ENCODE measurements at regions not wholly inside any gene's neighbourhood (a gene's known extent, or its start where the extent isn't known, plus 50 kb on each side); places are given as distances from the start of the nearest gene placed in this dataset.

DNA sequence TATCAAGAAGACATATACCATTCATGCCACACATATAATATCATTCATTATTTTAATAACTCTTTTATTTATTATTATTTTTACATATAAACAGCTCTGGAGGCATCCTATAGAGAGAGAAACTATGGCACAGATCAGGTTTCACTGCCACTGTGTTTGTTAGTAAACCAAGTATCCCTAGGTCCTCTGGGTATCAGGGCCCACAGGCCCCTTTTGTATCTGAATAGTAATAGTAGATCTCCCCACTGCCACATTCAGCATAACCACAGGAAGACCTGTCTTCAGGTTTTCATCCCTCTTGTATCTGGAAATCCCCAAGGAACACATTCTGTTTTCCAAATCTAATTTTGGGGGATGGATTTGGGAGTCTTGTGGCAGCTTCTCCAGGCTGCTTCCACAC, 94.0 kb downstream of the SPATA31D1 start:
- H3K27ac ChIP-seq (ENCODE audit: low read depth in 1 of 2, low read length in 2 of 2) = no peak overlapping the region
- no peaks in the 10 kb centered on the region for H3K36me3 ChIP-seq (replicated peaks in 1 of 2; ENCODE audit: control insufficient read depth in 1 of 2, insufficient read depth in 2 of 2, low read length in 2 of 2)
- no peak overlapping the region for H3K4me2 ChIP-seq (replicated peaks; ENCODE audit: extremely low read depth, low read length, poor library complexity, severe bottlenecking)
- Mint-ChIP-seq H3K27ac (no peak overlapping the region), H3K9me3 (peaks cover 0 to 8% (median 3%) of the 10 kb centered on the region in 7 donors), H3K4me1 (no peaks in the 10 kb centered on the region), H3K4me3 (no peak overlapping the region), H3K36me3 (no peaks in the 10 kb centered on the region), H3K27me3 (ENCODE audit: low read depth in 3 of 3) (peaks cover 0 to 3% (median 0%) of the 10 kb centered on the region in 3 donors)
- TF ChIP-seq, protein P1, sequence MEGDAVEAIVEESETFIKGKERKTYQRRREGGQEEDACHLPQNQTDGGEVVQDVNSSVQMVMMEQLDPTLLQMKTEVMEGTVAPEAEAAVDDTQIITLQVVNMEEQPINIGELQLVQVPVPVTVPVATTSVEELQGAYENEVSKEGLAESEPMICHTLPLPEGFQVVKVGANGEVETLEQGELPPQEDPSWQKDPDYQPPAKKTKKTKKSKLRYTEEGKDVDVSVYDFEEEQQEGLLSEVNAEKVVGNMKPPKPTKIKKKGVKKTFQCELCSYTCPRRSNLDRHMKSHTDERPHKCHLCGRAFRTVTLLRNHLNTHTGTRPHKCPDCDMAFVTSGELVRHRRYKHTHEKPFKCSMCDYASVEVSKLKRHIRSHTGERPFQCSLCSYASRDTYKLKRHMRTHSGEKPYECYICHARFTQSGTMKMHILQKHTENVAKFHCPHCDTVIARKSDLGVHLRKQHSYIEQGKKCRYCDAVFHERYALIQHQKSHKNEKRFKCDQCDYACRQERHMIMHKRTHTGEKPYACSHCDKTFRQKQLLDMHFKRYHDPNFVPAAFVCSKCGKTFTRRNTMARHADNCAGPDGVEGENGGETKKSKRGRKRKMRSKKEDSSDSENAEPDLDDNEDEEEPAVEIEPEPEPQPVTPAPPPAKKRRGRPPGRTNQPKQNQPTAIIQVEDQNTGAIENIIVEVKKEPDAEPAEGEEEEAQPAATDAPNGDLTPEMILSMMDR (IDR thresholded peaks at IDR 0.05) = no peak
- DNase-seq = no peak
- H3K9me3 ChIP-seq (replicated peaks in 1 of 2; ENCODE audit: control insufficient read depth in 1 of 2, insufficient read depth in 1 of 2, low read length in 2 of 2) = no peaks in the 10 kb centered on the region
- no peaks in the 10 kb centered on the region for H4K20me1 ChIP-seq (ENCODE audit: insufficient read depth, low read length)
- no peak overlapping the region for H3K4me3 ChIP-seq (replicated peaks in 1 of 3; ENCODE audit: low read depth in 2 of 3, low read length in 3 of 3)
- intact Hi-C loops (cut with micrococcal nuclease) = no loop called here
- H3K79me2 ChIP-seq (ENCODE audit: insufficient read depth, low read length) = no peaks in the 10 kb centered on the region
- H3K9ac ChIP-seq (ENCODE audit: insufficient read depth, low read length, poor library complexity, severe bottlenecking) = no peak overlapping the region
- H2AFZ ChIP-seq (ENCODE audit: insufficient read depth, low read depth, low read length, poor library complexity, severe bottlenecking) = no peak overlapping the region
- H3K4me1 ChIP-seq (ENCODE audit: control insufficient read depth in 1 of 2, insufficient read depth in 2 of 2, low read length in 2 of 2) = no peaks in the 10 kb centered on the region
- H3K27me3 ChIP-seq (ENCODE audit: control insufficient read depth in 2 of 2, insufficient read depth in 2 of 2, low read length in 2 of 2) = no peaks in the 10 kb centered on the region

DNA sequence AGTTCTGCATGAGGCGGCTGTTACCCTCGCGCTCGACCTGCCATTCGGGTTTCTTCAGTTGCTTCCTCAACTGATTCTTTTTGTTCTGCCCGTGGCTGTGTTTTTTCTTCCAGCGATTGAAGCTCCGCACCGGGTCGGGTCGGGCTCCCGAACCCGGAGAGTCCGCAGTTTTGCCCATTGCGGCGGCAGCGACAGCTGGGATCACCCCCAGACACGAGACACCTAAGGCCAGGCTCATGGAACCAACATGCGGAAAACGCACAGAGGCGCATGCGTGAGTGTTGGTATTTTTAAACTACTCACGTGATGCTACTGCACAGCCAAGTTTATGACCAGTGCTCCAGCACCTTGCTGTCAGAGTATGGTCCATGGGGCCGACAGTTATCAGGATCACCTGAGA, 100.0 kb downstream of the SPATA31D1 start:
- Histone ChIP-seq H3K4me1 (ENCODE audit: control insufficient read depth in 1 of 2, insufficient read depth in 2 of 2, low read length in 2 of 2) (no peaks in the 10 kb centered on the region), H3K9ac (ENCODE audit: insufficient read depth, low read length, poor library complexity, severe bottlenecking) (no peak overlapping the region), H3K36me3 (replicated peaks in 1 of 2; ENCODE audit: control insufficient read depth in 1 of 2, insufficient read depth in 2 of 2, low read length in 2 of 2) (no peaks in the 10 kb centered on the region), H2AFZ (ENCODE audit: insufficient read depth, low read depth, low read length, poor library complexity, severe bottlenecking) (no peak overlapping the region), H3K9me3 (replicated peaks in 1 of 2; ENCODE audit: control insufficient read depth in 1 of 2, insufficient read depth in 1 of 2, low read length in 2 of 2) (no peaks in the 10 kb centered on the region), H3K27me3 (ENCODE audit: control insufficient read depth in 2 of 2, insufficient read depth in 2 of 2, low read length in 2 of 2) (no peaks in the 10 kb centered on the region), H3K4me2 (replicated peaks; ENCODE audit: extremely low read depth, low read length, poor library complexity, severe bottlenecking) (no peak overlapping the region), H3K4me3 (replicated peaks in 1 of 3; ENCODE audit: low read depth in 2 of 3, low read length in 3 of 3) (no peak overlapping the region), H3K79me2 (ENCODE audit: insufficient read depth, low read length) (no peaks in the 10 kb centered on the region), H4K20me1 (ENCODE audit: insufficient read depth, low read length) (no peaks in the 10 kb centered on the region), H3K27ac (ENCODE audit: low read depth in 1 of 2, low read length in 2 of 2) (no peak overlapping the region)
- H3K4me1 Mint-ChIP-seq = no peaks in the 10 kb centered on the region
- no peaks in the 10 kb centered on the region for H3K36me3 Mint-ChIP-seq
- DNase-seq = no peak
- no peak overlapping the region for H3K4me3 Mint-ChIP-seq
- H3K27me3 Mint-ChIP-seq (ENCODE audit: low read depth in 3 of 3) = peaks cover 0 to 3% (median 0%) of the 10 kb centered on the region in 3 donors
- H3K9me3 Mint-ChIP-seq = peaks cover 0 to 11% (median 5%) of the 10 kb centered on the region in 7 donors
- no peak overlapping the region for H3K27ac Mint-ChIP-seq
- intact Hi-C loops (cut with micrococcal nuclease) = no loop called here
- 96% methylated on average over 24 of the region's 24 CpGs for WGBS (ENCODE audit: insufficient coverage)
- TF ChIP-seq, protein P1 (IDR thresholded peaks at IDR 0.05) = no peak

Measured in CD14-positive monocyte (primary cell).